ENCODE measurements at regions not wholly inside any gene's neighbourhood (a gene's known extent, or its start where the extent isn't known, plus 50 kb on each side); places are given as distances from the start of the nearest gene placed in this dataset.

GRCh38 chr2:228373191-228373590, 191.7 kb upstream of the SPHKAP start:
- peaks cover 7% of the 10 kb centered on the region for H3K9me3 ChIP-seq (replicated peaks; ENCODE audit: control insufficient read depth, insufficient read depth, low read length)
- H3K4me1 ChIP-seq (ENCODE audit: control insufficient read depth, extremely low read depth, insufficient read depth, low read length) = no peaks in the 10 kb centered on the region
- H3K9me1 ChIP-seq (replicated peaks; ENCODE audit: control insufficient read depth, extremely low read depth, insufficient read depth, low read length) = no peaks in the 10 kb centered on the region
- POLR2A ChIA-PET = no interaction called here
- CTCF ChIA-PET = no interaction called here
- no peaks in the 10 kb centered on the region for H4K20me1 ChIP-seq (replicated peaks; ENCODE audit: control insufficient read depth, extremely low read depth, insufficient read depth, low read length)
- FAIRE-seq = no peak
- dilution Hi-C loops (cut with MboI; ENCODE audit: extremely low pct_ligation_motif_present, low sequenced_read_pairs) = no loop called here
- no peaks in the 10 kb centered on the region for H3K79me2 ChIP-seq (ENCODE audit: control insufficient read depth, insufficient read depth, low read length)
- BruUV-seq (replicated peaks) = no TSS peak
- H3K4me2 ChIP-seq (ENCODE audit: insufficient read depth, low read length) = no peak overlapping the region
- H3K9ac ChIP-seq (replicated peaks; ENCODE audit: extremely low read depth, insufficient read depth, low read length) = no peak overlapping the region
- H3K36me3 ChIP-seq (ENCODE audit: control insufficient read depth in 2 of 2, extremely low read depth in 1 of 2, insufficient read depth in 2 of 2, low read length in 2 of 2) = no peaks in the 10 kb centered on the region
- H3K27me3 ChIP-seq (ENCODE audit: control insufficient read depth in 2 of 2, insufficient read depth in 2 of 2, low read length in 2 of 2) = no peaks in the 10 kb centered on the region
- no peak overlapping the region for H2AFZ ChIP-seq (ENCODE audit: low read depth, low read length)
- H3K4me3 ChIP-seq (replicated peaks in 1 of 3; ENCODE audit: insufficient read depth in 1 of 3, low read depth in 1 of 3, low read length in 3 of 3) = no peak overlapping the region
- TF ChIP-seq MYC (IDR thresholded peaks at IDR 0.05; ENCODE audit: low read depth, low read length) (no peak), EZH2 (IDR thresholded peaks at IDR 0.05; ENCODE audit: borderline replicate concordance, low read depth, low read length, severe bottlenecking) (no peak), JUN (IDR thresholded peaks at IDR 0.05; ENCODE audit: borderline replicate concordance, insufficient read depth, insufficient read length, low read depth) (no peak), GATA2 (IDR thresholded peaks at IDR 0.05; ENCODE audit: insufficient read depth, insufficient read length, low read depth, low read length) (no peak), MAX (IDR thresholded peaks at IDR 0.05; ENCODE audit: insufficient read depth, insufficient read length) (no peak), POLR2AphosphoS5 (IDR thresholded peaks at IDR 0.05; ENCODE audit: insufficient read depth, low read depth, low read length) (no peak), FOS (IDR thresholded peaks at IDR 0.05; ENCODE audit: borderline replicate concordance, insufficient read depth, low read length) (no peak), CTCF (IDR thresholded peaks at IDR 0.05; ENCODE audit: extremely low read depth in 1 of 2, insufficient read depth in 1 of 2, low read depth in 1 of 2, low read length in 2 of 2) (no peak), POLR2A (IDR thresholded peaks at IDR 0.05; ENCODE audit: low read depth, low read length) (no peak)
- no peak overlapping the region for H3K27ac ChIP-seq (ENCODE audit: insufficient read depth, low read depth, low read length)
- DNase-seq (ENCODE audit: low read depth, low spot score) = no peak
- intact Hi-C loops (cut with micrococcal nuclease) = no loop called here

All from endothelial cell of umbilical vein (primary cell).